ENCODE measurements at regions not wholly inside any gene's neighbourhood (a gene's known extent, or its start where the extent isn't known, plus 50 kb on each side); places are given as distances from the start of the nearest gene placed in this dataset.

DNA sequence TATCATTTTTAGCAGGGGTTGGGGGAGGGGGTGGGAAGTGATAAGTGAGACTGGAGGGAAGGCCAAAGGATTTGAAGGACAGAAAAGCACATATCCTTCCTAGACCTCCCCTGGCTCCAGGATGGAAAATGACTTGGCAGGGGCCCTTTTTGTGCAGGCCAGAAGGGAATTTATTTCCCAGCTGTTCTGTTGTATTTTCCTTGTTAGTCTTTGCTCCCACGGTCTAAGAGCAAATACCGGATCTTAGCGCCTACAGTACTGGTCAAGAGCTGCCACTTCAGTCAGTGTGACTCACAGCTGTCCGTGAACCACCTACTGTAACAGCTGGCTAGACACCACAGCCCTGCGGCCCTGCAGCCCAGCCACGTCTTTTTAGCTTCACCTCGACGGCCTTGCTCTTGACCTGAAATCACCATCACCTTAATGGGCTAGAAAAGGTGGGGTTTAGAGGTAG, 51.0 kb upstream of the ERRFI1 start:
- H3K36me3 ChIP-seq: no peaks in the 10 kb centered on the region
- 52% methylated on average over 7 of the region's 8 CpGs for WGBS (ENCODE audit: insufficient coverage, low coverage, low lambda C conversion rate, missing lambda C conversion rate)
- no peak overlapping the region for H3K27ac ChIP-seq
- DNase-seq (peak in 1 of 3 donors; percentile 33), ATAC-seq (peak; percentile 66 to 92 (median 72))
- peaks cover 0 to 3% (median 0%) of the 10 kb centered on the region in 4 donors for H3K4me1 ChIP-seq
- H3K9me3 ChIP-seq: no peaks in the 10 kb centered on the region
- no peaks in the 10 kb centered on the region for H3K27me3 ChIP-seq
- no peak overlapping the region for H3K4me3 ChIP-seq
- no peak for TF ChIP-seq POLR2A (IDR thresholded peaks at IDR 0.05)
- TF ChIP-seq, protein P1, sequence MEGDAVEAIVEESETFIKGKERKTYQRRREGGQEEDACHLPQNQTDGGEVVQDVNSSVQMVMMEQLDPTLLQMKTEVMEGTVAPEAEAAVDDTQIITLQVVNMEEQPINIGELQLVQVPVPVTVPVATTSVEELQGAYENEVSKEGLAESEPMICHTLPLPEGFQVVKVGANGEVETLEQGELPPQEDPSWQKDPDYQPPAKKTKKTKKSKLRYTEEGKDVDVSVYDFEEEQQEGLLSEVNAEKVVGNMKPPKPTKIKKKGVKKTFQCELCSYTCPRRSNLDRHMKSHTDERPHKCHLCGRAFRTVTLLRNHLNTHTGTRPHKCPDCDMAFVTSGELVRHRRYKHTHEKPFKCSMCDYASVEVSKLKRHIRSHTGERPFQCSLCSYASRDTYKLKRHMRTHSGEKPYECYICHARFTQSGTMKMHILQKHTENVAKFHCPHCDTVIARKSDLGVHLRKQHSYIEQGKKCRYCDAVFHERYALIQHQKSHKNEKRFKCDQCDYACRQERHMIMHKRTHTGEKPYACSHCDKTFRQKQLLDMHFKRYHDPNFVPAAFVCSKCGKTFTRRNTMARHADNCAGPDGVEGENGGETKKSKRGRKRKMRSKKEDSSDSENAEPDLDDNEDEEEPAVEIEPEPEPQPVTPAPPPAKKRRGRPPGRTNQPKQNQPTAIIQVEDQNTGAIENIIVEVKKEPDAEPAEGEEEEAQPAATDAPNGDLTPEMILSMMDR (IDR thresholded peaks at IDR 0.05): no peak
- intact Hi-C loops (cut with DNase I): no loop called here

DNA sequence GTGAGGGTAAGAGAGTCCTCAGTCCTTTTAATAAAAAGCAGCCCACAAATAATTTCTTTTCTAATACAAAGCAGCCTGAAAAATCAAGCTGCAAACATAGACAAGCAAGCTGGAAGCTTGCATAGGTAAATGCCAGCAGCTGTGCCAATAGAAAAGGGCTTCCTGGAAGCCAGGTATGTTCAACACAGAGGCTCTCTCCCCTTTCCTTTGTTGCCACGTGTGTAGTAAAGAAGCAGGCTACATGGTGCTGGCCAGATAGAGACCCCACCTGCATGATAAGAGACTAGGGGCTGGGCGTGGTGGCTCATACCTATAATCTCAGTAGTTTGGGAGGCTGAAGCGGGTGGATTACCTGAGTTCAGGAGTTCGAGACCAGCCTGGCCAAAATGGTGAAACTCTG, 50.1 kb upstream of the ERRFI1 start:
- intact Hi-C loops (cut with DNase I): no loop called here
- no peak overlapping the region for H3K4me3 ChIP-seq
- H3K36me3 ChIP-seq: no peaks in the 10 kb centered on the region
- ATAC-seq (no peak), DNase-seq (no peak)
- H3K9me3 ChIP-seq: no peaks in the 10 kb centered on the region
- 67% methylated on average over 1 of the region's 4 CpGs for WGBS (ENCODE audit: insufficient coverage, low coverage, low lambda C conversion rate, missing lambda C conversion rate)
- no peak overlapping the region for H3K27ac ChIP-seq
- H3K4me1 ChIP-seq: peaks cover 0 to 3% (median under 1%) of the 10 kb centered on the region in 4 donors
- TF ChIP-seq POLR2A (IDR thresholded peaks at IDR 0.05): no peak
- TF ChIP-seq, protein P1 (IDR thresholded peaks at IDR 0.05): no peak
- no peaks in the 10 kb centered on the region for H3K27me3 ChIP-seq

Small RNAs in the stretch of these regions (small RNA-seq; reads per million reads assigned to genes)
- 0 reads per million in 2 experiments for gene RNU1-7P
